ENCODE measurements at regions not wholly inside any gene's neighbourhood (a gene's known extent, or its start where the extent isn't known, plus 50 kb on each side); places are given as distances from the start of the nearest gene placed in this dataset.

GRCh38 chr5:20694121-20694520, 706.1 kb upstream of the CDH18 start:
- Histone ChIP-seq H3K27ac (ENCODE audit: low read length) (no peak overlapping the region), H4K20me1 (ENCODE audit: insufficient read depth, low read length) (no peaks in the 10 kb centered on the region), H3K27me3 (ENCODE audit: low read depth, low read length) (no peaks in the 10 kb centered on the region), H3K4me1 (ENCODE audit: low read length) (no peaks in the 10 kb centered on the region), H3K4me3 (ENCODE audit: low read length) (no peak overlapping the region), H3K4me2 (ENCODE audit: low read length) (peak overlapping the region; percentile 30; the same call in 1 of the 2 replicates), H3K9me3 (ENCODE audit: insufficient read depth, low read length) (no peaks in the 10 kb centered on the region), H2AFZ (ENCODE audit: low read depth, low read length) (no peak overlapping the region), H3K9ac (ENCODE audit: low read length) (no peak overlapping the region), H3K36me3 (replicated peaks; ENCODE audit: low read depth, low read length) (no peaks in the 10 kb centered on the region), H3K79me2 (ENCODE audit: low read length) (no peaks in the 10 kb centered on the region)
- TF ChIP-seq EZH2phosphoT487 (IDR thresholded peaks at IDR 0.05; ENCODE audit: low read depth): no peak
- no peak for TF ChIP-seq CTCF (IDR thresholded peaks at IDR 0.05; ENCODE audit: low read depth, low read length)

GRCh38 chr5:20692913-20693312, 704.9 kb upstream of the CDH18 start:
- Histone ChIP-seq H3K4me3 (ENCODE audit: low read length) (no peak overlapping the region), H2AFZ (ENCODE audit: low read depth, low read length) (no peak overlapping the region), H3K9me3 (ENCODE audit: insufficient read depth, low read length) (no peaks in the 10 kb centered on the region), H3K9ac (ENCODE audit: low read length) (no peak overlapping the region), H4K20me1 (ENCODE audit: insufficient read depth, low read length) (no peaks in the 10 kb centered on the region), H3K79me2 (ENCODE audit: low read length) (no peaks in the 10 kb centered on the region), H3K27me3 (ENCODE audit: low read depth, low read length) (no peaks in the 10 kb centered on the region), H3K27ac (ENCODE audit: low read length) (no peak overlapping the region), H3K36me3 (replicated peaks; ENCODE audit: low read depth, low read length) (no peaks in the 10 kb centered on the region), H3K4me2 (ENCODE audit: low read length) (no peak overlapping the region), H3K4me1 (ENCODE audit: low read length) (no peaks in the 10 kb centered on the region)
- TF ChIP-seq CTCF (IDR thresholded peaks at IDR 0.05; ENCODE audit: low read depth, low read length) (no peak), EZH2phosphoT487 (IDR thresholded peaks at IDR 0.05; ENCODE audit: low read depth) (no peak)

- Histone ChIP-seq H3K36me3 (replicated peaks; ENCODE audit: low read depth, low read length) (no peaks in the 10 kb centered on the region), H3K9me3 (ENCODE audit: insufficient read depth, low read length) (no peaks in the 10 kb centered on the region), H3K79me2 (ENCODE audit: low read length) (no peaks in the 10 kb centered on the region), H3K27ac (ENCODE audit: low read length) (no peak overlapping the region), H3K27me3 (ENCODE audit: low read depth, low read length) (no peaks in the 10 kb centered on the region), H3K4me1 (ENCODE audit: low read length) (peaks cover 18% of the 10 kb centered on the region), H3K4me2 (ENCODE audit: low read length) (no peak overlapping the region), H3K4me3 (ENCODE audit: low read length) (no peak overlapping the region), H4K20me1 (ENCODE audit: insufficient read depth, low read length) (no peaks in the 10 kb centered on the region), H3K9ac (ENCODE audit: low read length) (no peak overlapping the region), H2AFZ (ENCODE audit: low read depth, low read length) (no peak overlapping the region)
- TF ChIP-seq CTCF (IDR thresholded peaks at IDR 0.05; ENCODE audit: low read depth, low read length) (no peak), EZH2phosphoT487 (IDR thresholded peaks at IDR 0.05; ENCODE audit: low read depth) (no peak)
Measured at GRCh38 chr5:20683241-20683940, 695.4 kb upstream of the CDH18 start.

- Histone ChIP-seq H3K9me3 (ENCODE audit: insufficient read depth, low read length) (no peaks in the 10 kb centered on the region), H4K20me1 (ENCODE audit: insufficient read depth, low read length) (no peaks in the 10 kb centered on the region), H3K27ac (ENCODE audit: low read length) (no peak overlapping the region), H3K9ac (ENCODE audit: low read length) (no peak overlapping the region), H2AFZ (ENCODE audit: low read depth, low read length) (peak overlapping the region; percentile 36; the same call in 1 of the 2 replicates), H3K36me3 (replicated peaks; ENCODE audit: low read depth, low read length) (no peaks in the 10 kb centered on the region), H3K4me3 (ENCODE audit: low read length) (no peak overlapping the region), H3K4me1 (ENCODE audit: low read length) (peaks cover 18% of the 10 kb centered on the region), H3K27me3 (ENCODE audit: low read depth, low read length) (no peaks in the 10 kb centered on the region), H3K4me2 (ENCODE audit: low read length) (no peak overlapping the region), H3K79me2 (ENCODE audit: low read length) (no peaks in the 10 kb centered on the region)
- TF ChIP-seq EZH2phosphoT487 (IDR thresholded peaks at IDR 0.05; ENCODE audit: low read depth): no peak
- no peak for TF ChIP-seq CTCF (IDR thresholded peaks at IDR 0.05; ENCODE audit: low read depth, low read length)
Measured at GRCh38 chr5:20680718-20681302, 692.8 kb upstream of the CDH18 start.
